ENCODE measurements at regions not wholly inside any gene's neighbourhood (a gene's known extent, or its start where the extent isn't known, plus 50 kb on each side); places are given as distances from the start of the nearest gene placed in this dataset.

DNA sequence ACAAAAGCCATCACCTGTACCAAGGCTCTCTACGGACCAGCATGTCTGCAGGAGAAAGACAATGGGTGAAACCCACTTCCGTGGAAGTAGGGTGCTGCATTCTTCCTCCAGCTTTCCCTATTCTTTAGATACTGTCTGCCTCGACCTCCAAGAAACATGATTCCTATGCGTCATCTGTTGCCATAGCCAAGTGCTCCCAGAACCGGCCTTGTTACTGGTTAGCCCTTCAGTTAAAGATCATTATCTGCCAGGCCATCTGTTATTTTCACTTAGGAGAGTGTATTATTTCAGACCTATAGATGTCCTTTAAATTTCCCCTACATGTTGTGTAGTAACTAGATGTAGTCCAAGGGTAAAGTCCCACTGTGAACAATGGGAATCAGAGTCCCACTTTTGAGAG, 89.0 kb upstream of the KIAA1217 start:
- TF ChIP-seq, protein P1, sequence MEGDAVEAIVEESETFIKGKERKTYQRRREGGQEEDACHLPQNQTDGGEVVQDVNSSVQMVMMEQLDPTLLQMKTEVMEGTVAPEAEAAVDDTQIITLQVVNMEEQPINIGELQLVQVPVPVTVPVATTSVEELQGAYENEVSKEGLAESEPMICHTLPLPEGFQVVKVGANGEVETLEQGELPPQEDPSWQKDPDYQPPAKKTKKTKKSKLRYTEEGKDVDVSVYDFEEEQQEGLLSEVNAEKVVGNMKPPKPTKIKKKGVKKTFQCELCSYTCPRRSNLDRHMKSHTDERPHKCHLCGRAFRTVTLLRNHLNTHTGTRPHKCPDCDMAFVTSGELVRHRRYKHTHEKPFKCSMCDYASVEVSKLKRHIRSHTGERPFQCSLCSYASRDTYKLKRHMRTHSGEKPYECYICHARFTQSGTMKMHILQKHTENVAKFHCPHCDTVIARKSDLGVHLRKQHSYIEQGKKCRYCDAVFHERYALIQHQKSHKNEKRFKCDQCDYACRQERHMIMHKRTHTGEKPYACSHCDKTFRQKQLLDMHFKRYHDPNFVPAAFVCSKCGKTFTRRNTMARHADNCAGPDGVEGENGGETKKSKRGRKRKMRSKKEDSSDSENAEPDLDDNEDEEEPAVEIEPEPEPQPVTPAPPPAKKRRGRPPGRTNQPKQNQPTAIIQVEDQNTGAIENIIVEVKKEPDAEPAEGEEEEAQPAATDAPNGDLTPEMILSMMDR (IDR thresholded peaks at IDR 0.05) = no peak
- no peak for TF ChIP-seq POLR2A (IDR thresholded peaks at IDR 0.05)
